Colonic mucosa (tissue), 4 donors: ENCODE measurements at regions not wholly inside any gene's neighbourhood (a gene's known extent, or its start where the extent isn't known, plus 50 kb on each side); places are given as distances from the start of the nearest gene placed in this dataset.

Experiments used
- DNase-seq: peaks from one replicate; pipeline ENCODE4 v3.0.0-alpha.2; 2020
- H3K27ac ChIP-seq: fragments of 200-600 bp; one replicate; pipeline ENCODE4 v1.8.0; 2021
- H3K27me3 ChIP-seq: fragments of 200-600 bp; one replicate; pipeline ENCODE4 v1.8.0; 2021
- H3K36me3 ChIP-seq: fragments of 200-600 bp; one replicate; pipeline ENCODE4 v1.8.0; 2021
- H3K4me1 ChIP-seq: fragments of 200-600 bp; one replicate; pipeline ENCODE4 v1.8.0; 2021; ENCODE audit warnings: mild to moderate bottlenecking
- H3K4me3 ChIP-seq: fragments of 200-600 bp; one replicate; pipeline ENCODE4 v1.8.0; 2021
- H3K9ac ChIP-seq, 2 donors: one replicate each; pipeline ENCODE4 v1.7.0; 2013; ENCODE audit warnings: control low read depth in 2 of 2, low read depth in 2 of 2, low read length in 2 of 2
- H3K9me3 ChIP-seq: fragments of 200-600 bp; one replicate; pipeline ENCODE4 v1.8.0; 2021
- CTCF ChIP-seq: fragments of 200-600 bp; IDR thresholded peaks from one replicate; pipeline ENCODE4 v1.8.0; 2022; ENCODE audit warnings: antibody characterized with exemption, mild to moderate bottlenecking
- intact Hi-C: fragments of 100-400 bp; cut with DNase I; formaldehyde crosslinking; loops from one replicate; pipeline ENCODE4 v1.14.1; 2022
- donor health status: healthy.
- donor health status: DM: no; HTN: no; CAD: no.
- donor health status: DM: no; HTN: no; CAD: no.

DNA sequence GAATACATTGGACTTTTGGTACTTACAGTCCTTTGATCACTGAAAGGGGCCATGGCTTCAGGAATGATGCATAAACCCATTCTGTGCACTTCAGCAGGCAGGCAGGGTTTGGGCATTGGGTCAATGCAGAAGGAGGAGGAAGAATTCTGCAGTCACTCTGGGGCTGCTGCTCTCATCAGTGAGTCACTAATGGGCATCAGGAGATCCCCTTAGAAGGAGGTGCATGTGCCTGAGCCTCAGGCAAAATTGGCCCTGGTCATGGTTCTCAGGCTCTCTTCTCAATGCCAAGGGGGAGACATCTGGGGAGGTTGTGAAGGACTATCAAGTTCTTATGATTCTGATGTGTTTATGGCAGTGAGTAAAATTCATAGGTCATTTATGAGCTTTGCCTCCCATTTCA is 52.0 kb upstream of the TNP1 start:
- H3K9me3 ChIP-seq: no peaks in the 10 kb centered on the region
- H3K4me1 ChIP-seq: no peaks in the 10 kb centered on the region
- H3K4me3 ChIP-seq: no peak overlapping the region
- intact Hi-C loops: no loop called here
- no peak for TF ChIP-seq CTCF
- H3K36me3 ChIP-seq: no peaks in the 10 kb centered on the region
- no peak overlapping the region for H3K9ac ChIP-seq
- no peak overlapping the region for H3K27ac ChIP-seq
- DNase-seq: no peak
- H3K27me3 ChIP-seq: no peaks in the 10 kb centered on the region

- DNase-seq: no peak
- Histone ChIP-seq H3K9me3 (no peaks in the 10 kb centered on the region), H3K9ac (no peak overlapping the region), H3K4me1 (no peaks in the 10 kb centered on the region), H3K27ac (no peak overlapping the region), H3K36me3 (no peaks in the 10 kb centered on the region), H3K27me3 (no peaks in the 10 kb centered on the region), H3K4me3 (no peak overlapping the region)
- intact Hi-C loops: no loop called here
- no peak for TF ChIP-seq CTCF
Measured at GRCh38 chr2:216911008-216911407, 51.1 kb upstream of the TNP1 start.

DNA sequence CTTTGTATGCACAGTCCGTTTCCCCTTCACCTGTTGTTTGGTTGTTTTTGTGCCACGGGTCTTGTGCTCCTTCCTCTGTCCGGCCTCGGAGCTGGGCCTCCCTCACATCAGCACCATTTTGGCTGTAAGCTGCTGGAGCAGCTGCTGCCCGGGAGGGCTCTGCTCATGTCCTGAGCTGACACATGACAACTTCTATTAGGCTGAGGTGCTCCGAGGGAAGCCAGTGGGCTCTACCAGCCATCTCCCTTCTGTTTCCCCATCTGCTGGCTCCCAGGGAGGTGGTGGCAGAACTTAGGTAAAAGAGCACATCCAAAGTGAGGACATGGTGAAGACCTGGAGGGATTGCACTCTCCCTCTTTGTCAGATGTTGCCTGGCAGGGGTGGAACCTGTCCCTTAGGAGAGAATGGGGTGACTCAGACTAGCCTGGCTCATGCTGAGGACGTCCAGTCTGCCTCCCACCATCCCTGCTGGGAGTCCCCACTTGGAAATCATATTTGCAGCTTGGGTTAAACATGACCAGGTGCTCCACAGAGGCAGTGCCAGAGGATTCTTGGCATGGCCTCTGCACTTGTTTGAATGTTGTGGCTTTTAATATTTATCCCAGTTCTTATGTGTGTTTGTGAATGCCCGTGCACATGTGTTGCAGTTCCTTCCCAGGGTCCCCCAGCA is 49.8 kb upstream of the TNP1 start:
- Histone ChIP-seq H3K27ac (no peak overlapping the region), H3K4me1 (no peaks in the 10 kb centered on the region), H3K36me3 (no peaks in the 10 kb centered on the region), H3K9ac (no peak overlapping the region), H3K4me3 (no peak overlapping the region), H3K27me3 (no peaks in the 10 kb centered on the region), H3K9me3 (no peaks in the 10 kb centered on the region)
- TF ChIP-seq CTCF: no peak
- intact Hi-C loops: no loop called here
- no peak for DNase-seq
